ENCODE measurements at regions not wholly inside any gene's neighbourhood (a gene's known extent, or its start where the extent isn't known, plus 50 kb on each side); places are given as distances from the start of the nearest gene placed in this dataset.
"Not testable (repeated sequence)": the region's sequence is repeated elsewhere in the genome, so short reads cannot be mapped to it uniquely, and the experiment has no call there.

DNA sequence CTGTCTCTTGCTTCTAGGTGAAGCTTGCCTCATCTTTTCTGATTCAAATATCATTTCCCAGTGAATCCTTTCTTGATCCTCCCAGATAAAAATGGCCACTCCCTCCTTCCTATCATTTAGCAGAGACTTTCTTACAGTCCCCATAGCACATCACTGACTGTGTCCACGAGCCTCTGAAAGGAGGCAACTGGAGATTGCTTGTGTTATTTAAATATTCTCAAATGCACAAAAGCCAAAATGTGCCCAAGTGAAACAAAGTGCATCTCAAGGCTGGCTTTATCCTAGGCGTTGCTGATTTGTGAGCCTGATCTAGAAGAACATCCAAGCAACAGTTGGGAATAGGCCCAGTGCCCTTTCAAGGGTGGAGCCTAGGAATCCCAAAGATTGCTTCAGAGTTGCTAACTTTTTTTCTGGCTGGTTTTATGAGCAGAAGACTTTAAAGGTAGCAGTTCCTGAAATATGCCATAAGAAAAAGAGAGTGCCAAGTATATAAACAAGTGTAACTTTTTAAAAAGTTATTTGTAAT, 393.6 kb downstream of the CD83 start:
- no peaks in the 10 kb centered on the region for H3K4me1 ChIP-seq (ENCODE audit: control insufficient read depth, insufficient read depth, low read length)
- no peaks in the 10 kb centered on the region for H3K36me3 ChIP-seq (ENCODE audit: control insufficient read depth, insufficient read depth, low read length)
- no peaks in the 10 kb centered on the region for H3K27me3 ChIP-seq (ENCODE audit: control insufficient read depth, insufficient read depth, low read length, poor library complexity, severe bottlenecking)
- no peak overlapping the region for H3K27ac ChIP-seq (ENCODE audit: insufficient read depth, low read depth, low read length, poor library complexity, severe bottlenecking)
- no peaks in the 10 kb centered on the region for H3K9me3 ChIP-seq (ENCODE audit: control insufficient read depth, low read length)
- H3K4me3 ChIP-seq (ENCODE audit: insufficient read depth, low read depth, low read length) = no peak overlapping the region
- WGBS, 2 experiments = 91 to 93% methylated on average over 1 to 2 of the region's 2 CpGs

DNA sequence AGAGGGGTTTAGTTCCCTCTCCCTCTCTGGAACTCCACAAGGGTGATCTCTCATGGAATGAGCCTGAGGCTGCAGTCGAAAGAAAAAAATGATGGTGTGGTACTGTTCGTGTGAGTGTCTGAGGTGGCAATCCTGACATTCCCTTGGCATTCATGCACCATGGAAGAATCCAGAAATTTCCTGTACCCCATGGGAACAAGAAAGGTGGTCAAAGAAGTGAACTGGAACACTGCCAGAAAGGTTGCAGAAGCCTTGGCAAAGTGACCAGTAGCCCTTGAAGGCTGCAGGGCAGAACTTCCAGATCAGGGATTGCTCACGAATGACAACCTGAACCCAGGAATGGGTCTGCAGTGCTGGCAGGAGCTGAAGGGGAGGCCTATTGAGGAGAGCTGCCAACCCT, 394.7 kb downstream of the CD83 start:
- Histone ChIP-seq H3K4me1 (ENCODE audit: control insufficient read depth, insufficient read depth, low read length) (no peaks in the 10 kb centered on the region), H3K4me3 (ENCODE audit: insufficient read depth, low read depth, low read length) (no peak overlapping the region), H3K36me3 (ENCODE audit: control insufficient read depth, insufficient read depth, low read length) (no peaks in the 10 kb centered on the region), H3K27ac (ENCODE audit: insufficient read depth, low read depth, low read length, poor library complexity, severe bottlenecking) (no peak overlapping the region), H3K9me3 (ENCODE audit: control insufficient read depth, low read length) (no peaks in the 10 kb centered on the region), H3K27me3 (ENCODE audit: control insufficient read depth, insufficient read depth, low read length, poor library complexity, severe bottlenecking) (no peaks in the 10 kb centered on the region)
- 87 to 94% methylated on average over 3 of the region's 3 CpGs for WGBS, 2 experiments

DNA sequence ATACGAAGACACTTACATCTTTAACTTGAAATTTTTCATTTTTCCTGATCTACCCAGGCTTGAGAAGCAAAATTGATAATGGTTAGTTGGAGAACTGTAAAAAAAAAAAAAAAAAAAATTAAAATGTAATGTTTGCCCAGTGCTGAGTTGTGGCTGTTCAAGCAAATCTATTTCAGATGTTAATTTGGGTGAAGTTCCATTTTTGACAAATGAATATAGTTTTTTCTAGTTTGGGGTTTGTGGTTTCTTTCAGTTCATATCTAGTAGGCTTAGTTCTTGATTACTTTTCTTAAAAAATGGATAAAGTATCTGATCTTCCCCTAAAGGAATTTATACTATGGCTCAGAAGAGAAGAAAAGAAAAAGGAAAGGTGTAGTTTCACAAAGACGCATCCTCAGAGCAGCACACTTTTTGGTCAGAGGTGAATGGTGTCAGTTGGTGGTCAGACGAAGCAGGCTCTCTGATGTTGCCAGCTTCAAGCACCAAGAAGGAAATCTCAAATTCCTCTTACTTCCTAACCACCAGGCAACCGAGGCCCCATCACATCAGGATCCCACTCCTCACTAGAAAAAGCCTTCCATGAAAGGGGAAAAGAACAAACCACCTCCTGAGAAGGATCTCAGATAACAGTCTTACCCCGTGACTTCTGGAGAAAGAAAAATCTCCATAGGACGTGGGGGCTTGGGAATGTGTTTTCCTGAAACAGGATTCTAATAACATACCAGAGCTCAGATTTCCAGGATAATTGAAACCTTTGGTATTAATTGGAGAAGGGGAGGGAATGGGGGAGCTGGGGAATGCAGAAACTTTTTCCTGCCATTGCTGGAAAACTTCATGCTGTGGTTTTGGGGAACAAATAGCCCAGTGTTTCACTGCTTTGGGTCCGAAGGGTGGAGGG, 396.2 kb downstream of the CD83 start:
- WGBS, 2 experiments = 34 to 38% methylated on average over 6 of the region's 7 CpGs
- no peaks in the 10 kb centered on the region for H3K36me3 ChIP-seq (ENCODE audit: control insufficient read depth, insufficient read depth, low read length)
- no peaks in the 10 kb centered on the region for H3K4me1 ChIP-seq (ENCODE audit: control insufficient read depth, insufficient read depth, low read length)
- no peak overlapping the region for H3K4me3 ChIP-seq (ENCODE audit: insufficient read depth, low read depth, low read length)
- no peaks in the 10 kb centered on the region for H3K9me3 ChIP-seq (ENCODE audit: control insufficient read depth, low read length)
- H3K27ac ChIP-seq (ENCODE audit: insufficient read depth, low read depth, low read length, poor library complexity, severe bottlenecking) = peak overlapping the region; percentile 27
- no peaks in the 10 kb centered on the region for H3K27me3 ChIP-seq (ENCODE audit: control insufficient read depth, insufficient read depth, low read length, poor library complexity, severe bottlenecking)

DNA sequence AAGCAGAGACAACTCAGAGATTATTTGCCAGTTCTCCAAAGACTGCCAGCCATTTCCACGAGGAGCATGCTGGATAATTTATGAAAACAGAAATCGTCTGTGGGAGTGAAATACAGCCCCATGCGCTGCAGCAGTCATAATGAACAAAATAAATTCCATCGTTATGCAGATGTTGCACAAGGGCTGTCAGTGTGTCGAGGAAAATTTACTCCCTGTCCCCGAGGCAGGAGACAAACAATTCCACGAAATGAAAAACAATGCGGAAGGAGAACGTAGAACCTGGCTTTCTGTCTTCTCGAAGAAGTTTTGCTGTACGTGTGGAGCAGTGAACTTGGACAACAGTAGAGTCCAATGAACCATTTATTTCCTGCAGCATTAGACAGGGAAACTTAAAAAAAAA, 399.4 kb downstream of the CD83 start:
- no peaks in the 10 kb centered on the region for H3K4me1 ChIP-seq (ENCODE audit: control insufficient read depth, insufficient read depth, low read length)
- WGBS, 2 experiments = 93 to 95% methylated on average over 11 of the region's 11 CpGs
- H3K9me3 ChIP-seq (ENCODE audit: control insufficient read depth, low read length) = no peaks in the 10 kb centered on the region
- H3K27ac ChIP-seq (ENCODE audit: insufficient read depth, low read depth, low read length, poor library complexity, severe bottlenecking) = no peak overlapping the region
- no peaks in the 10 kb centered on the region for H3K27me3 ChIP-seq (ENCODE audit: control insufficient read depth, insufficient read depth, low read length, poor library complexity, severe bottlenecking)
- no peak overlapping the region for H3K4me3 ChIP-seq (ENCODE audit: insufficient read depth, low read depth, low read length)
- H3K36me3 ChIP-seq (ENCODE audit: control insufficient read depth, insufficient read depth, low read length) = no peaks in the 10 kb centered on the region

DNA sequence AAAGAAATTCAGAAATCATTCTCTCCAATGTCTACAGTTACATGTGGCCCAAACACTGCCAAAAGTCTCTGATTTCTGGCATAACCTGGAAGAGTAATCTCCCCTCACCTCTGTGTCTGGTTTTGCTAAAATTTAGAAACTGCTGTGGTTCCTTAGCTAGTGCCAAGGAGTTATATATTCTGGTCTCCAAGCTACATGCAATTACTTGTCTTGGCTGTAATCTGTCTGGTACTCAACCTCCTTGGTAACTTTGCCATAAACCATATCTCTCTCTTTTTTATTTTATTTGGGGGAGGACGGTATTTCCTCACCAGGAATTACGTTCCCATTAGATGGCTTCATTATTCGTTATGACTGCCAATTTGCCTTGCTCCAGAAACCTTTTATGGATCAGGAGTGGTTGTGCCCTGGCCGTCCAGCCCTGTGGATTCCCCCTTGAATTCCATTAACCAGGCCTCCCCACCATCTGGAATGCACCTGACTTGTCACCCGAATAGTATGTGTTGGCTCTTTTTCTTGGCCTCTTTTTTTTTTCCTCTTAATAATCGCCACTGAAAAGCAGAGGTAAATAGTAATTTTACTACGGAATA, 400.0 kb downstream of the CD83 start:
- Histone ChIP-seq H3K4me3 (ENCODE audit: insufficient read depth, low read depth, low read length) (no peak overlapping the region), H3K27me3 (ENCODE audit: control insufficient read depth, insufficient read depth, low read length, poor library complexity, severe bottlenecking) (no peaks in the 10 kb centered on the region), H3K27ac (ENCODE audit: insufficient read depth, low read depth, low read length, poor library complexity, severe bottlenecking) (no peak overlapping the region), H3K36me3 (ENCODE audit: control insufficient read depth, insufficient read depth, low read length) (no peaks in the 10 kb centered on the region), H3K4me1 (ENCODE audit: control insufficient read depth, insufficient read depth, low read length) (no peaks in the 10 kb centered on the region), H3K9me3 (ENCODE audit: control insufficient read depth, low read length) (no peaks in the 10 kb centered on the region)
- 94 to 95% methylated on average over 7 of the region's 7 CpGs for WGBS, 2 experiments

DNA sequence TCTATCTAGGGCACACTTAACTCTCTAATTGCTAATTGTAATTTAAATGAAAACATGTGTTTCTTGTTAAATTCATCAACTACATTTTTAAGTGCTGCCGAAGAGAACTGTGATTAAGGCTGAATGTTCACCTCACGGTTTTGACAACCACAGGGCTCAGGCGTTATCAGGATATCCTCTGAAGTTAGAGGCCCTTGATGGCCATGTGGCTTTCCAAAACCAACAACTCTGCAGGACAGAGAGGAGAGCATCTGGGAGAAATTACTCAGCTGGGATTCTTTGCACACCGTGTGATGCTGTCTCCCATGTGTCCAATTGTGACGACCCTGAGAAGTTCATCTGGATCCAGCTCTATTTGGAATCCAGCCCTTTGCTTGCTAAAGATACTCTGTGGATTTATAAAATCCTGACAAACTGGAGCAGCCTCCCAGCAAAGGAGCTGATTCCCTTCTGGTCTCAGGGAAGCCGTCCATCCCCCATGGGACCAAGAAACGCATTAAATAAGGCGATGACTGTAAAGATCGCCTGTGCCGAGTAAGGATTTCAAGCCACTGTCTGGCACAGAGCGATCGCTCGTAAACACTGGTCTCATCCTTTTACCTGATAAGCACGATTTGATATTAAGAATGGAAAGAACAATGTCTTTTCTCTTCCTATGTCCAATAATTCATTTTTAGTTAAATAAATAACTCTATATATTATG, 401.1 kb downstream of the CD83 start:
- H3K27me3 ChIP-seq (ENCODE audit: control insufficient read depth, insufficient read depth, low read length, poor library complexity, severe bottlenecking) = no peaks in the 10 kb centered on the region
- no peaks in the 10 kb centered on the region for H3K9me3 ChIP-seq (ENCODE audit: control insufficient read depth, low read length)
- H3K27ac ChIP-seq (ENCODE audit: insufficient read depth, low read depth, low read length, poor library complexity, severe bottlenecking) = no peak overlapping the region
- H3K4me1 ChIP-seq (ENCODE audit: control insufficient read depth, insufficient read depth, low read length) = no peaks in the 10 kb centered on the region
- 86 to 88% methylated on average over 14 of the region's 14 CpGs for WGBS, 2 experiments
- no peaks in the 10 kb centered on the region for H3K36me3 ChIP-seq (ENCODE audit: control insufficient read depth, insufficient read depth, low read length)
- no peak overlapping the region for H3K4me3 ChIP-seq (ENCODE audit: insufficient read depth, low read depth, low read length)

DNA sequence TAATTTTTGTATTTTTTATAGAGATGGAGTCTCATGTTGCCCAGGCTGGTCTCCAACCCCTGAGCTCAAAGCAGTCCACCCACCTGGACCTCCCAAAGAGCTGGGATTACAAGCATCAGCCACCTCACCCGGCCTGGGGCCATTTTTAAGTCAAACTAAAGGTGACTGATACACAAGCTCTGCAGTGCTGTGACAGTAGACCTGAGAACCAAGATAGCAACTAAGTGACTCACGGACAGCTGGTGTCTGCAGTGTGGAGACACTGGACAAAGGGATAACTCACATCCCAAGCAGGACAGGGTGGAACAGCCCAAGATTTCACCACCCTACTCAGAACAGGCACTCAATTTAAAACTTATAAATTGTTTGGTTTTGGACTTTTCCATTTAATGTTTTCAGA, 402.5 kb downstream of the CD83 start:
- no peak overlapping the region for H3K4me3 ChIP-seq (ENCODE audit: insufficient read depth, low read depth, low read length)
- H3K9me3 ChIP-seq (ENCODE audit: control insufficient read depth, low read length) = no peaks in the 10 kb centered on the region
- H3K27me3 ChIP-seq (ENCODE audit: control insufficient read depth, insufficient read depth, low read length, poor library complexity, severe bottlenecking) = no peaks in the 10 kb centered on the region
- no peaks in the 10 kb centered on the region for H3K36me3 ChIP-seq (ENCODE audit: control insufficient read depth, insufficient read depth, low read length)
- 88 to 96% methylated on average over 2 of the region's 2 CpGs for WGBS, 2 experiments
- H3K4me1 ChIP-seq (ENCODE audit: control insufficient read depth, insufficient read depth, low read length) = no peaks in the 10 kb centered on the region
- no peak overlapping the region for H3K27ac ChIP-seq (ENCODE audit: insufficient read depth, low read depth, low read length, poor library complexity, severe bottlenecking)

DNA sequence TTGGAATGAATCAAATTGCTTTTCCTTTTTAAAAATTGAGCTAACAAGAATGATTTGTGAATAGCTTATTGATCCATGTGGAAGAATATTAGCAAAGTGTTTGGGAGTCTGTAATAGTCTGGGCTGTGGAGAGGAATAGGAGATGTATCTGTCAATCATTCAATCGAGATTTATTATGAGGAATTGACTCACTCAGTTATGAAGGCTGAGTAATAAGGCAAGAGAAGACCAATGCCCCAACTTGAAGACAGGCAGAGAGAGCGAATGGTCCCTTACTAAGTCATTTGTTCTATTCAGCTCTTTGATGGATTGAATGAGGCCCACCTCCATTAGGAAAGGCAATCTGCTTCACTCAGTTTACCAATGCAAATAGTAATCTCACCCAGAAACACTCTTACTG, 403.0 kb downstream of the CD83 start:
- Histone ChIP-seq H3K36me3 (ENCODE audit: control insufficient read depth, insufficient read depth, low read length) (no peaks in the 10 kb centered on the region), H3K27ac (ENCODE audit: insufficient read depth, low read depth, low read length, poor library complexity, severe bottlenecking) (no peak overlapping the region), H3K4me3 (ENCODE audit: insufficient read depth, low read depth, low read length) (no peak overlapping the region), H3K4me1 (ENCODE audit: control insufficient read depth, insufficient read depth, low read length) (no peaks in the 10 kb centered on the region), H3K9me3 (ENCODE audit: control insufficient read depth, low read length) (no peaks in the 10 kb centered on the region), H3K27me3 (ENCODE audit: control insufficient read depth, insufficient read depth, low read length, poor library complexity, severe bottlenecking) (no peaks in the 10 kb centered on the region)
- 90 to 93% methylated on average over 2 of the region's 2 CpGs for WGBS, 2 experiments

DNA sequence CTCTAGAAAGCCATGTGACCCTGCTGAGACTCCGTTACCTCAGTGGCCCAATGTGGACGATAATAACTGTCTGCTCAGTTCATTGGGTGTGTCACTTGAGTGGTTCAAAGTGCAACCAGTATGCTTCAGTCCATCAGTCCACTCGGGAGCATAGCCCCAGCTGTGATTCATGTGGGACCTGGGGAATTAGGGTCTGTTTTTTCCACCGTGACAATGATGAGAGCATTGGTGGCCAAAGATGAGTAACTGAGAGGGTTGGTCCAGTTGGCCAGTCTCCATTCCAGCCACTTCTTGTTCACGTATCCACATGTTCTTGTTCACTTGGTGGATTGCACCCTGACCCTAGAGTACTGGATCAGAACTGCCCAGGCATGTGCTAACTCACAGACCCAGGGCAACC, 403.6 kb downstream of the CD83 start:
- 95% methylated on average over 5 of the region's 5 CpGs for WGBS, 2 experiments
- Histone ChIP-seq H3K36me3 (ENCODE audit: control insufficient read depth, insufficient read depth, low read length) (no peaks in the 10 kb centered on the region), H3K4me1 (ENCODE audit: control insufficient read depth, insufficient read depth, low read length) (no peaks in the 10 kb centered on the region), H3K9me3 (ENCODE audit: control insufficient read depth, low read length) (no peaks in the 10 kb centered on the region), H3K27ac (ENCODE audit: insufficient read depth, low read depth, low read length, poor library complexity, severe bottlenecking) (no peak overlapping the region), H3K4me3 (ENCODE audit: insufficient read depth, low read depth, low read length) (no peak overlapping the region), H3K27me3 (ENCODE audit: control insufficient read depth, insufficient read depth, low read length, poor library complexity, severe bottlenecking) (no peaks in the 10 kb centered on the region)

DNA sequence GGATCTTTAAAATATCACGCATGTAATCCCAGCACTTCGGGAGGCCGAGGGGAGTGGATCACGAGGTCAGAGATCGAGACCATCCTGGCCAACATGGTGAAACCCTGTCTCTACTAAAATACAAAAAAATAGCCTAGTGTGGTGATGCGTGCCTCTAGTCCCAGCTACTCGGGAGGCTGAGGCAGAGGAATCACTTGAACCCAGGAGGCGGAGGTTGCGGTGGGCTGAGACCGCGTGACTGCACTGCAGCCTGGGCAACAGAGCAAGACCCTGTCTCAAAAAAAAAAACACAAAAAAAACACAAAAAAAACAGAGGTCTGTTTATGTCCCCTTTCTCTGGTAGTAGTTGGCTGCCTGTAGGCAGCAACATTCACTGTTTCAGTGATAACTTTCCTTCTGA, 404.3 kb downstream of the CD83 start:
- H3K27me3 ChIP-seq (ENCODE audit: control insufficient read depth, insufficient read depth, low read length, poor library complexity, severe bottlenecking); H3K27ac ChIP-seq (ENCODE audit: insufficient read depth, low read depth, low read length, poor library complexity, severe bottlenecking); H3K4me1 ChIP-seq (ENCODE audit: control insufficient read depth, insufficient read depth, low read length); H3K36me3 ChIP-seq (ENCODE audit: control insufficient read depth, insufficient read depth, low read length); H3K9me3 ChIP-seq (ENCODE audit: control insufficient read depth, low read length); H3K4me3 ChIP-seq (ENCODE audit: insufficient read depth, low read depth, low read length): not testable (repeated sequence)
- 89 to 91% methylated on average over 11 of the region's 11 CpGs for WGBS, 2 experiments
